NB4 (cell line): ENCODE measurements at regions not wholly inside any gene's neighbourhood (a gene's known extent, or its start where the extent isn't known, plus 50 kb on each side); places are given as distances from the start of the nearest gene placed in this dataset.

ENCODE experiments used
- POLR2A ChIP-seq: IDR thresholded peaks from 2 replicates; pipeline ENCODE4 v1.6.1; 2011; ENCODE audit warnings: mild to moderate bottlenecking; ENCODE audit not compliant: insufficient read length; ENCODE audit errors: extremely low read depth
- TF ChIP-seq, protein P1 (sequence below): IDR thresholded peaks from one replicate; pipeline ENCODE4 v1.5.1; 2012; ENCODE audit warnings: low read depth, low read length
- TF ChIP-seq, protein P2 (sequence below): IDR thresholded peaks from 2 replicates; pipeline ENCODE4 v1.6.1; 2011; ENCODE audit warnings: low read depth, low read length

DNA sequence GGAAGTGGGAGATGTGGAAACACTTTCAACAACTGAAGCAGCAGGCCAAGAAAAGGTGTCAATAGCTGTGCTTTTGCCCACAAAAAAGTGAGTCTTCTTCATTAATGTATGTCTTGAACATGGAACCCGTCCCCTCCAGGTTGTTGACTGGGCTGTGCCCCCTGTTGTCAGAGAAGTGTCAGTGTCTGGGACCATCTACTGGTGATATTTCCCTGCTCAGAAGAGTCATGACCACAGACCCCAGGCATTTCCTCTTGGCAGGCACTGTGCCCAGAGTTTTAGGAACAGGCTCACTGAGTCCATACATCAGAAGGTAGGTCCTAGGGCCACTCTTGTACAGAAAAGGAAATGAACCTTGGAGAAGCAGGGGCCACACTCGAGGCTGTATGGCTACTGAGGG, 54.8 kb upstream of the LARS2 start:
- TF ChIP-seq, protein P1, sequence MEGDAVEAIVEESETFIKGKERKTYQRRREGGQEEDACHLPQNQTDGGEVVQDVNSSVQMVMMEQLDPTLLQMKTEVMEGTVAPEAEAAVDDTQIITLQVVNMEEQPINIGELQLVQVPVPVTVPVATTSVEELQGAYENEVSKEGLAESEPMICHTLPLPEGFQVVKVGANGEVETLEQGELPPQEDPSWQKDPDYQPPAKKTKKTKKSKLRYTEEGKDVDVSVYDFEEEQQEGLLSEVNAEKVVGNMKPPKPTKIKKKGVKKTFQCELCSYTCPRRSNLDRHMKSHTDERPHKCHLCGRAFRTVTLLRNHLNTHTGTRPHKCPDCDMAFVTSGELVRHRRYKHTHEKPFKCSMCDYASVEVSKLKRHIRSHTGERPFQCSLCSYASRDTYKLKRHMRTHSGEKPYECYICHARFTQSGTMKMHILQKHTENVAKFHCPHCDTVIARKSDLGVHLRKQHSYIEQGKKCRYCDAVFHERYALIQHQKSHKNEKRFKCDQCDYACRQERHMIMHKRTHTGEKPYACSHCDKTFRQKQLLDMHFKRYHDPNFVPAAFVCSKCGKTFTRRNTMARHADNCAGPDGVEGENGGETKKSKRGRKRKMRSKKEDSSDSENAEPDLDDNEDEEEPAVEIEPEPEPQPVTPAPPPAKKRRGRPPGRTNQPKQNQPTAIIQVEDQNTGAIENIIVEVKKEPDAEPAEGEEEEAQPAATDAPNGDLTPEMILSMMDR = peak; percentile 14
- TF ChIP-seq, protein P2, sequence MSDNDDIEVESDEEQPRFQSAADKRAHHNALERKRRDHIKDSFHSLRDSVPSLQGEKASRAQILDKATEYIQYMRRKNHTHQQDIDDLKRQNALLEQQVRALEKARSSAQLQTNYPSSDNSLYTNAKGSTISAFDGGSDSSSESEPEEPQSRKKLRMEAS = no peak
- no peak for TF ChIP-seq POLR2A
